Endothelial cell of umbilical vein (primary cell): ENCODE measurements at regions not wholly inside any gene's neighbourhood (a gene's known extent, or its start where the extent isn't known, plus 50 kb on each side); places are given as distances from the start of the nearest gene placed in this dataset.

ENCODE experiments used
- BruUV-seq: library from RNA; stranded (reverse); fragments of 400-500 nt; replicated peaks from 2 replicates; lab custom pipeline; 2021; lab: Mats Ljungman, UMichigan
- CTCF ChIA-PET: fragments of 300-600, 350-600 bp; sonication (Branson Sonifier 250); formaldehyde crosslinking; loops from one replicate; lab custom pipeline; 2021; ENCODE audit warnings: antibody characterized with exemption, inconsistent platforms; lab: Charles Lee
- POLR2A ChIA-PET: fragments of 300-600, 350-600 bp; sonication (Branson Sonifier 250); formaldehyde crosslinking; loops from one replicate; lab custom pipeline; 2021; ENCODE audit warnings: antibody characterized with exemption, inconsistent platforms; lab: Charles Lee
- DNase-seq: peaks from one replicate; pipeline ENCODE4 v3.0.0-alpha.2; 2011; ENCODE audit warnings: low read depth, low spot score
- FAIRE-seq: peaks from 2 replicates; lab custom pipeline; 2011; peaks lifted over from hg19 to GRCh38; lab: Jason Lieb, UNC
- H2AFZ ChIP-seq: 2 replicates; pipeline ENCODE4 v1.6.0; 2012; ENCODE audit warnings: low read depth, low read length, control low read depth, inconsistent platforms
- H3K27ac ChIP-seq: 2 replicates; pipeline ENCODE4 v1.5.1; 2011; ENCODE audit warnings: low read depth, mild to moderate bottlenecking, control low read depth, low read length, moderate library complexity; ENCODE audit not compliant: insufficient read depth
- H3K27me3 ChIP-seq, 2 experiments: 2 replicates each; pipeline versions ENCODE4 v1.6.0 to v1.6.1; 2011; ENCODE audit warnings: low read length in 2 of 2, mixed read lengths in 1 of 2; ENCODE audit not compliant: control insufficient read depth in 2 of 2, insufficient read depth in 2 of 2
- H3K36me3 ChIP-seq, 2 experiments: 2 replicates in 1 of 2; 3 replicates in 1 of 2; pipeline ENCODE4 v1.5.1; 2011; ENCODE audit warnings: low read length in 2 of 2, mild to moderate bottlenecking in 1 of 2, moderate library complexity in 1 of 2; ENCODE audit not compliant: control insufficient read depth in 2 of 2, insufficient read depth in 2 of 2; ENCODE audit errors: extremely low read depth in 1 of 2
- H3K4me1 ChIP-seq: 3 replicates; pipeline ENCODE4 v1.5.1; 2011; ENCODE audit warnings: mild to moderate bottlenecking, low read length; ENCODE audit not compliant: control insufficient read depth, insufficient read depth; ENCODE audit errors: extremely low read depth
- H3K4me2 ChIP-seq: 2 replicates; pipeline ENCODE4 v1.6.1; 2011; ENCODE audit warnings: low read length, control low read depth, mixed read lengths; ENCODE audit not compliant: insufficient read depth
- H3K4me3 ChIP-seq, 3 experiments: fragments of 200-600 bp in 1 of 3; sonication (generic), shearing (Covaris generic) in 1 of 3; replicated peaks in 1 of 3; 2 replicates each; pipeline ENCODE4 v1.5.1; 2011 to 2016; ENCODE audit warnings: control low read depth in 3 of 3, low read length in 3 of 3, mild to moderate bottlenecking in 2 of 3, inconsistent platforms in 1 of 3, low read depth in 1 of 3, moderate library complexity in 1 of 3; ENCODE audit not compliant: insufficient read depth in 1 of 3
- H3K79me2 ChIP-seq: 2 replicates; pipeline ENCODE4 v1.6.0; 2012; ENCODE audit warnings: low read length, inconsistent platforms; ENCODE audit not compliant: control insufficient read depth, insufficient read depth
- H3K9ac ChIP-seq: replicated peaks from 2 replicates; pipeline ENCODE3; 2011; ENCODE audit warnings: low read length, control low read depth; ENCODE audit not compliant: insufficient read depth; ENCODE audit errors: extremely low read depth
- H3K9me1 ChIP-seq: replicated peaks from 3 replicates; pipeline ENCODE4 v1.6.0; 2011; ENCODE audit warnings: mild to moderate bottlenecking, low read length; ENCODE audit not compliant: control insufficient read depth, insufficient read depth; ENCODE audit errors: extremely low read depth
- H3K9me3 ChIP-seq: replicated peaks from 2 replicates; pipeline ENCODE4 v1.5.1; 2012; ENCODE audit warnings: low read length, inconsistent platforms; ENCODE audit not compliant: control insufficient read depth, insufficient read depth
- H4K20me1 ChIP-seq: replicated peaks from 2 replicates; pipeline ENCODE3; 2011; ENCODE audit warnings: mild to moderate bottlenecking, low read length; ENCODE audit not compliant: control insufficient read depth, insufficient read depth; ENCODE audit errors: extremely low read depth
- CTCF ChIP-seq, 2 donors: IDR thresholded peaks; 1 replicate in 1 of 2; 2 replicates in 1 of 2; pipeline ENCODE4 v1.5.1; 2011; ENCODE audit warnings: low read length in 2 of 2, mild to moderate bottlenecking in 2 of 2, moderate library complexity in 2 of 2, control low read depth in 1 of 2, inconsistent platforms in 1 of 2, low read depth in 1 of 2; ENCODE audit not compliant: insufficient read depth in 1 of 2; ENCODE audit errors: extremely low read depth in 1 of 2
- EZH2 ChIP-seq: IDR thresholded peaks from 2 replicates; pipeline ENCODE4 v1.6.1; 2012; ENCODE audit warnings: borderline replicate concordance, low read depth, mild to moderate bottlenecking, moderate library complexity, low read length, inconsistent platforms; ENCODE audit not compliant: severe bottlenecking
- FOS ChIP-seq: IDR thresholded peaks from 2 replicates; pipeline ENCODE4 v1.6.1; 2011; ENCODE audit warnings: mild to moderate bottlenecking, low read length, moderate library complexity, borderline replicate concordance; ENCODE audit not compliant: insufficient read depth
- GATA2 ChIP-seq: IDR thresholded peaks from 2 replicates; pipeline ENCODE4 v1.7.0; 2011; ENCODE audit warnings: low read depth, mild to moderate bottlenecking, moderate library complexity, mixed read lengths, low read length; ENCODE audit not compliant: insufficient read length, insufficient read depth
- JUN ChIP-seq: IDR thresholded peaks from 2 replicates; pipeline ENCODE4 v1.6.1; 2011; ENCODE audit warnings: borderline replicate concordance, low read depth; ENCODE audit not compliant: insufficient read length, insufficient read depth
- MYC ChIP-seq: IDR thresholded peaks from one replicate; pipeline ENCODE4 v1.6.1; 2011; ENCODE audit warnings: mild to moderate bottlenecking, low read depth, low read length
- POLR2A ChIP-seq: IDR thresholded peaks from 2 replicates; pipeline ENCODE4 v1.6.1; 2012; ENCODE audit warnings: low read depth, mild to moderate bottlenecking, control low read depth, low read length
- POLR2AphosphoS5 ChIP-seq: IDR thresholded peaks from 2 replicates; pipeline ENCODE4 v1.6.1; 2012; ENCODE audit warnings: low read depth, mild to moderate bottlenecking, control low read depth, low read length, moderate library complexity; ENCODE audit not compliant: insufficient read depth
- dilution Hi-C: fragments of 300-500 bp; cut with MboI; formaldehyde crosslinking; loops from one replicate; pipeline ENCODE4 v1.15.0; 2019; ENCODE audit warnings: low sequenced_read_pairs; ENCODE audit not compliant: extremely low pct_ligation_motif_present
- intact Hi-C: fragments of 100-400 bp; cut with micrococcal nuclease; formaldehyde crosslinking; loops from one replicate; pipeline ENCODE4 v1.10.0; 2022
- TF ChIP-seq, protein P1 (sequence below): IDR thresholded peaks from 2 replicates; pipeline ENCODE4 v1.6.1; 2011; ENCODE audit not compliant: insufficient read depth, insufficient read length

DNA sequence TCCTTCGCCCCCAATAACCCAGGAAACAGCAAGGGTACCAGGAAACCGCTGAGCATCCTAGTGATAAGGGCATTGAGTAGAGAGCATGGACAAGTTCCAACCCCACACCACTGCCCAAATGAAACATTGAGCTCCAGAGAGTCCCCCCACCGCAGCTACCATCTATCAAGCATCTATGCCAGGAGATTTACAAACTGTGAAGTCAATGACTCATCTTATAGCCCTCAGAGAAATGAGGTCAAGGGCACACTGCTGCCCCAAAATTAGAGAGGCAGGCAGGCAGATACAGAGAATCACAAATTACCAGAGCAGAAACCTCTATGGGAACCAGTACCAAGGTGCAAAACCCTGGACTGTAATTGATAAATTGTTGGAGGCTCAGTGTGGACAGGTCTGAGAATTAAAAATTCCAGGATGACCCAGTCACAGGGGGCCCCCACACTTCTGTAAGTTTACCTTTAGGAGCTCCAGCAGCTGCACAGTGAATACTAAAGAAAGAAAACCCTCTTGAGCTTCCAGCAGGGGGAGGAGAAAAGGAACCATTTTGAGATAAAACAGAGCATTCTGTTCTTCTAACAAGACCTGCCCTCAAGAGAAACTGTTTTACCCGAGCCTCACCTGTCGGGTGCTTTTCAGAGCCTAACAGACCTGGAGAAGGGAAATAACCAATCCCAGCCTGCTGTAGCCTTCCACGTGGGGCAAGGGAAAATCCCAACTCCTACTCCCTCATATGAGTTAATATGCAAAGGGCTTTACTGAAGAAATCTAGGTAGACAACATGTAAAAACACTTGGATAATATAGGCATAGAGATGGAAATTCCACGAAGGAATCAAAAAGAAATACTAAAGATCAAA lies 118.0 kb upstream of the ARID1B start:
- no peaks in the 10 kb centered on the region for H3K36me3 ChIP-seq
- no peak overlapping the region for H3K27ac ChIP-seq
- H3K4me3 ChIP-seq = no peak overlapping the region
- no peaks in the 10 kb centered on the region for H3K79me2 ChIP-seq
- dilution Hi-C loops (no loop called here), intact Hi-C loops (no loop called here)
- no peaks in the 10 kb centered on the region for H3K9me3 ChIP-seq
- peaks cover 8 to 10% of the 10 kb centered on the region in 2 experiments for H3K27me3 ChIP-seq
- H2AFZ ChIP-seq = no peak overlapping the region
- CTCF ChIA-PET = interaction anchor here (0.6 to 1.2 kb wide), 3 partner anchors 14 to 169 kb away, joined by 3 to 4 read pairs (median 3); no protein-coding TSS in a partner anchor
- BruUV-seq = no TSS peak
- H3K4me1 ChIP-seq = no peaks in the 10 kb centered on the region
- no peaks in the 10 kb centered on the region for H3K9me1 ChIP-seq
- TF ChIP-seq CTCF (IDR thresholded peaks at IDR 0.05; ENCODE audit: extremely low read depth in 1 of 2, insufficient read depth in 1 of 2, low read depth in 1 of 2, low read length in 2 of 2) (no peak), POLR2A (no peak), FOS (no peak), MYC (no peak), GATA2 (no peak), POLR2AphosphoS5 (no peak), JUN (no peak), EZH2 (no peak)
- TF ChIP-seq, protein P1, sequence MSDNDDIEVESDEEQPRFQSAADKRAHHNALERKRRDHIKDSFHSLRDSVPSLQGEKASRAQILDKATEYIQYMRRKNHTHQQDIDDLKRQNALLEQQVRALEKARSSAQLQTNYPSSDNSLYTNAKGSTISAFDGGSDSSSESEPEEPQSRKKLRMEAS = no peak
- FAIRE-seq = no peak
- H3K4me2 ChIP-seq = no peak overlapping the region
- POLR2A ChIA-PET = no interaction called here
- no peak for DNase-seq
- H3K9ac ChIP-seq = no peak overlapping the region
- H4K20me1 ChIP-seq = no peaks in the 10 kb centered on the region
